GM12891 (cell line): ENCODE measurements at regions not wholly inside any gene's neighbourhood (a gene's known extent, or its start where the extent isn't known, plus 50 kb on each side); places are given as distances from the start of the nearest gene placed in this dataset.
"Not testable (repeated sequence)": the region's sequence is repeated elsewhere in the genome, so short reads cannot be mapped to it uniquely, and the experiment has no call there.

ENCODE experiments used
- DNase-seq: peaks from one replicate; pipeline ENCODE4 v3.0.0; 2011; ENCODE audit warnings: low spot score; ENCODE audit not compliant: insufficient read length
- FAIRE-seq: peaks from 2 replicates; lab custom pipeline; 2011; peaks lifted over from hg19 to GRCh38; lab: Jason Lieb, UNC

DNA sequence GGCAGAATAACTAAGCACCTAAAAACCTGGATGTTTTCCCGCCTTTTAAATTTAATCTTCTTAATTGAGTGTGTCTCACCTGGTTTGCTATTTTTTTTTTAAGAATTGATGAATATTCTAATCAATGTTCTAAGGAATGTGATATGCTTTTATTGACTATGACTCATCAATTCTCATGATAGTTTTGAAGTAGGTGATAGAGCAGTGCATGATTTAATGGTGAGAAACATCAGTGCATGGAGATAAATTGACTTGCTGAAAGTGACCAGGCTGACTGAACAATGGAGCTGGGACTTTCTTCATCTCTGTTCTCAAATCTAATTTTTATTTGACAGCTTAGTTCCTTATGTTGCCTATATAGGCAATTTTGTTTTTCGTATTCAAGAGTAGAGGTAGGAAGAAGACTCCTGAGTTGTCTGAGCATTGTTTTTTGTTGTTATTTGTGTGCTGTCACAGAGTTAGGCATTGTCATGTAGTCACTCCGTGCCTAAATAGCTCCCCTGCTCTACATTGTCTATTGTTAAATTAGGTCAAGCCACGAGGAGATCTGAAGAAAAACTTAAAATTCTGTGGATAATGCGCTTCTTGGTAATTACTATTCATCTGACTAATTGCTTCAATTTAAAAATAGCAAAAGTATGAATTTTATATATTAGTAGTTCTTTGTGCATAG lies 59.0 kb upstream of the NUTM2F start:
- not testable (repeated sequence) for DNase-seq
- FAIRE-seq: peak; percentile 40

DNA sequence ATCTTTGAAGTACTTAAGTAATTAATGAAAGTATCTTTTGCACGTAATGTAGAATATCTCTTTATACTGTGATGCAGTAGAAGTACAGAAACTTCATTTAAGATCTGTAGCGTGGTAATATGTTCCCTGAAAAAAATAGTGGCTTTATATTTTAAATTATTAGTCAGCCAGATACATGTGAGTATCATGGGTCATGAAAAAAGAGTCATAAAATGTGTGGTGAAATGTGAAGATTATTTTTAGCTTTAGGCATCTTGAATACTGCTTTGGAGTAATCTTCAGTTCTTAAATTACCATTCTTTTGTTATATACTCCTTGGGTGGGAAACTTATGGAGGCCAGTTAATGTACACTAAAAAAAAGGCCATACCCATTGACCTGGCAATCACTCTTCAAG lies 59.6 kb upstream of the NUTM2F start:
- not testable (repeated sequence) for FAIRE-seq, DNase-seq

DNA sequence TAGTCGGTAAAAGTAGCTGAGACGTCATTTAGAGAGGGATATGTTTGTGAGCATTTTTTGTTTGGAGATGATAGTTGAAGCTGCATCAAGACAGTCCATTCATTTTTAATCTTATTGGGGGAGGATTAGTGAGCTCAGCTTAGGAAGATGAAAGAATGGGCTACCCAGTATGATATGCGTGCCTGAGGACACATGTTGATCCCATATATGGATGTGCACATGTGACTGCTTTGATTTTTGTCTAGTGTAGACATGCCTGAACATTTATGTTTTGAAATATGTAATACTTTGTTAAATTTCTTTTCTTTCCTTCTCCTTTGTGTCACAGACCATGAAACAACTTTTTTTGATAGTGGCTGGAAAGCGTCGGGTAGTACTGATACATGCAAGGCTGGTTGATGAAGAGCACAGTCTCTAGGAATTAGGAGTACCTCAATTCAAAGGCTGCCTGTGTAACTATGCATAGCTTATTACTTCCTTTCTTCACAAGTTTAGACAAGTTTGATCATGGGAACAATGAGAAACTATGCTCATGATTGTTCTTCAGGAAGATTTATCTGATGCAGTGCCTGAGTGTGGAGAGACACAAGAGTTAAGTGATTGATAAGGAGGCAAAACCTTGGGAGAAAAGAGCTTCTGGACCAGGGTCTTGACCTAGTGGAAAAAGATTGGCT lies 62.1 kb upstream of the NUTM2F start:
- DNase-seq: not testable (repeated sequence)
- FAIRE-seq: peak; percentile 84

DNA sequence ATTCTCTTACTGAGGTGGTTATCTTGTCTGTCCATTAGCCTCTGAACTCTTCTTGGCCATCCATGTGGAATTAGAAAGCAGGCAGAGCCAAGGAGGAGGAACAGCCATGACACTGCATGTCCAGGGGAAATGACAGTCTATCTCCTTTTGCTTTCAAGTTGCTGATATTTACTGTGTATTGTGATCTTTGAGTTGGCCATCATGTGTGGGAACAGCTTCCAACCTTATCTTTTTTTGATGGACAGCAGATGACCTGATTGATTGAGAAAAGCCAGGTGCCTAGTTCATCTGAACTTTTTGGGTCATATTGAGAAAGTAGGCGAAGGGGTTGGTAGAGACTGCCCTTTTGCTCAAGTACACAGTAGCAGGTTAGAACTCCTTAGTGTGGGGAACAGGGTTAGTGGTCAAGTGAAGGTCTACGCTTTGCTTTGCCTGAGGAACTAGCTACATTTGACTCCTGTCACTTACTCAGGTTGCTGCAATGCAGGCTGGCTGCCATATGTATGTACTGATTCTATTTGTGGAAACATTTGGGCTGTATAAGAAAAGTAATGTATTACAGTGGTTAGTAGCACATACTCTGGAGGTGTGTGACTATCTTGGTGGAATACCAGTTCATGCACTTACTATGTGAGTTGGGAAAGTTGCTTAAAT lies 64.7 kb upstream of the NUTM2F start:
- DNase-seq: not testable (repeated sequence)
- peak; percentile 67 for FAIRE-seq

DNA sequence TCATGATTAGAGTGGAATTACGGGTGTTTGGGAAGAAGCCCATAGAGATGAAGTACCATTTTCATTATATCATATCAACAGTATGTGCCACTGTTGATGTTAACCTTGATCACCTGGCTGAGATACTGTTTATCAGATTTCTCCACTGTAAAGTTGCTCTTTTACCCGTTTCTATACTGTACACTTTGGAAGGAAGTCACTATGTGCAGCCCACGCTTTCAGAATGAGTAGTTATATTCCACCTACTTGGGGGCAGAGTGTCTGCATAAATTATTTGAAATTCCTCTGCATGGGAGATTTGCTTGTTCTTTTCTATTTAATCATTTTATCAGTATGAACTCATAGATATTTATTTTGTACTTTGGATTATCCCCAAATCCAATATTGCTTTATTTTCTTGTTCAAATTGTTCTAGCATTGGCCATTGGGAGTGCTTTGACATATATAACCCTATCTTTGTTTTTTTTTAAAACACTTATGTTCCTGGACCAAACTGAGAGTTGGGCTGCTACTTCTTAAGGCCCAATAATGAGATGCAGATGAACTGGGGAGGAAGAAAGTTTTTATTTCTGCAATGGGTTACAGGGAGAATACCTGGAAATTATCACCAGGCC lies 69.4 kb upstream of the NUTM2F start:
- peak; percentile 45 for FAIRE-seq
- not testable (repeated sequence) for DNase-seq

DNA sequence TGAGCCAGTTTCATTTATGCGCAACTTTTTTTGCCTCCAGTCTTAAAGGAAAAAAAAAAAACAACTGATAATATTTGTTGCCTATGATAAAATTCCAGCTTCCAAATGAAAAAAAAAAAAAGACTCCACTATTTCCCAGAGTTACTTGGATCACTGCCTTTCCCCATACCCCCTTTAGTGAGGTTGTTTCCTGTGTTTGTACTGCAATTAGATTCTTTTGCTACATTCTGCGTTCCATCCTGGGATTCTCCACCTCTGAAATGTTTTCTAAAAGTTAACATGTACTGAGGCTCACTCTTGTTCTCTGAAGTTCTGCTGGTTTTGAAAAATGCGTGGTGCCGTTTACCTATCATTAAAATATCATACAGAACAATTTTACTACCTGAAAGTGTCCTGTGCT lies 72.0 kb upstream of the NUTM2F start:
- DNase-seq, FAIRE-seq: not testable (repeated sequence)

DNA sequence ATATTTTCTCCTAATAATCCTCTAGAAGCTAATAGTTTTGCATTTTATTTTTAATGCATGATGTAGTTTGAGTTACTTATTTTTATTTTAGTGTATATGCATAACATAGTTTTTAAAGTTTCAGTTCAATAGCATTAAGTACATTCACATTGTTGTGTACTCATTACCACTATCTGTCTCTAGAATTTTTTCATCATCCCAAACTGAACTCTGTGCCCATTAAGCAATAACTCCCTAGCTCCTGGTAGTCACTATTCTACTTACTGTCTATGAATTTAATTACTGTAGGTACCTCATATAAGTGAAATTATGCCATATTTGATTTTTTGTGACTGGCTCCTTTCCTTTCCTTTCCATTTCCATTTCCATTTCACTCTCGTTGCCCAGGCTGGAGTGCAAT lies 74.4 kb upstream of the NUTM2F start:
- not testable (repeated sequence) for FAIRE-seq, DNase-seq

DNA sequence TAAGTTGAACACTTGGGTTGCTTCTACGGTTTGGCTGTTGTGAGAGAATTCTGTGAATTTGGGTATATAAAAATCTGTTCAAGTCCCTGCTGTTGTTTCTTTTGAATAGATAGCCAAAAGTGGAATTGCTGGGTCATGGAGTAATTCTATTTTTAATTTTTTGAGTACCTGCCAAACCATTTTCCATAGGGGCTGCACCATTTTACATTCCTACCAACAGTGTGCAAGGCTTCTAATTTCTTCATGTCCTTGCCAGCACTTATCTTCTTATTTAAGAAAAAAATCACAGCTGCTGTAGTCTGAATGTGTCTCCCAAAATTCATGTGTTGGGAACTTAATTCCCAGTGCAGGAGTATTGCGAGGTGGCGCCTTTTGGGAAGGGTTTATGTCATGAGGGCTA lies 75.1 kb upstream of the NUTM2F start:
- FAIRE-seq, DNase-seq: not testable (repeated sequence)

DNA sequence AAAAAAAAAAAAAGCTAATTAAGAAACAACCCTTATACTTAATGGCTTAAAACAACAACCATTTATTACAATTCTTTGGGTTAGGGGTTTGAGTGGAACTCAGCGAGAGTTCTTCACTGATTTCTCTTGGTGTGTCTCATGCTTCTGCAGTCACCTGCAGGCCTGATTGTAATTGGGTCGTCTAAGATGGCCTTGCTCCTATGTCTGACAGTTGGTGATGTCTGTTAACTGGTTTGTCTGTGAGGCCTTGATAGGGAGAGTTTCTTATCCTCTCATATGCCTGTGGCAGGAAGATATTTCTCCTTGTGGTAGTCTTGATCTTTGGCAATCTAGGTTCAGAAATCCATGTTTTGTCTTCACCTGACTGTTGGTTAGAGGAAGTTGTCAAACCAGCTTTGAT lies 85.2 kb upstream of the NUTM2F start:
- not testable (repeated sequence) for DNase-seq
- FAIRE-seq: peak; percentile 64

DNA sequence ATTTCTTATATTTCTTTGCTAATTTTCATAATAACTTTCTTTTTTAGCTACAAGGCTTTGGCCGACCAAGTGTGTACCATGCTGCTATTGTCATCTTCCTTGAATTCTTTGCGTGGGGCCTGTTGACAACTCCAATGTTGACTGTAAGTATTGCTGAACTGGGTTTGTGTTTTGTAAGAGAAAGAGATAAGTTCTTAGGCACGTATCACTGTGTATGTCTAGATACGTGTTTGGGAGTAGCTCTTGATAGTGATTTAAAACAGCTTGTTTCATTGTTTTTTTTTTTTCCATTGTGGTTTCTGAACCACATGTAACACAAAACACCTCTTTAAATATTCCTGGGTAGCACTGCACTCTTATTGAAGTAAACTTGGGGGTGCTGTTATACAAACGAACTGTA lies 86.7 kb upstream of the NUTM2F start:
- not testable (repeated sequence) for FAIRE-seq, DNase-seq

DNA sequence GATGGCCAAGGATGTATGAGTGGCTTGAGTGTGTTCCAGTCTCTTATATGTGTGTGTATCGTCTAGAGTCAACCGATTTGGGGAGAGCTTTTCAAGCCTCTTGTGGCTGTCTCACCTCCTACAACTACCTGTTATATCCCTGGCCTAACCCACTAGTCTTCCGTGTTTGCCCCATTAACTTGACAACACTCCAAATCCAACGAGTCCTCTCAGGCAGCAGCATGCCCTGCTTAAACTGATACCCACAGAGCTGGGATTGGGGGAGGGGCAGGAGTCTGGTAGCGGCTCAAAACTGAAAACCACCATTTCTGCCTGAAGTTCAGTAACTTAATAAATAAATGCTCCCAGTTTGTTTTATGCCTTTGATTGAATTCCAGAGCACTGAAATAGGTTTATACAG lies 91.7 kb upstream of the NUTM2F start:
- FAIRE-seq, DNase-seq: not testable (repeated sequence)

DNA sequence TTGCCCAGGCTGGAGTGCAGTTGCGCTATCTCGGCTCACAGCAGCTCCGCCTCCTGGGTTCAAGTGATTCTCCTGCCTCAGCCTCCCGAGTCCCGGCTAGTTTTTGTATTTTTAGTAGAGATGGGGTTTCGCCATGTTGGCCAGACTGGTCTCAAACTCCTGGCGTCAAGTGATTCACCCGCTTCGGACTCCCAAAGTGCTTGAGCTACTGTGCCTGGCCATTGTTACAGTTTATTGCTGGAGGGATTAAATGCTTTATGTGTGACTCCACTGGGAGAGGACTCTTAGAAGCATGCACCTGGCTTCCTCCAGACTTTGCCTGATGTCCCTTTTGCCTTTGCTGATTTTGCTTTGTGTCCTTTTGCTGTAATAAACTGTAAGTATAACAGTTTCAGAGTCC lies 93.5 kb upstream of the NUTM2F start:
- not testable (repeated sequence) for FAIRE-seq, DNase-seq

DNA sequence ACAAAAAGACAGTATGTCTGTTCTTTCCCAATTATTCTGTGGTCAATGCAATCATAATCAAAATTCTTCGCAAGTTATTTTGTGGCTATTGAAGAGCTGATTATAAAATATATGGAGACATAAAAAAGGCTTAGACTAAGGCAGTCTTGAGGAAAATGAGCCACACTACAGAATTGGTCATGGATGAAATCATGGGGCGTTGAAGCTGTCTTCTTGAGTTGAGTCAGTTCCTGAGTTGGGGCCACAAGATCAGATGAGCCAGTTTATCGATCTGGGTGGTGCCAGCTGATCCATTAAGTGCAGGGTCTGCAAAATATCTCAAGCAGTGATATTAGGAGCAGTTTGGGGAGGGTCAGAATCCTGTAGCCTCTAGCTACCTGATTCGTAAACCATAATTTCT lies 96.9 kb upstream of the NUTM2F start:
- peak; percentile 43 for FAIRE-seq
- not testable (repeated sequence) for DNase-seq

DNA sequence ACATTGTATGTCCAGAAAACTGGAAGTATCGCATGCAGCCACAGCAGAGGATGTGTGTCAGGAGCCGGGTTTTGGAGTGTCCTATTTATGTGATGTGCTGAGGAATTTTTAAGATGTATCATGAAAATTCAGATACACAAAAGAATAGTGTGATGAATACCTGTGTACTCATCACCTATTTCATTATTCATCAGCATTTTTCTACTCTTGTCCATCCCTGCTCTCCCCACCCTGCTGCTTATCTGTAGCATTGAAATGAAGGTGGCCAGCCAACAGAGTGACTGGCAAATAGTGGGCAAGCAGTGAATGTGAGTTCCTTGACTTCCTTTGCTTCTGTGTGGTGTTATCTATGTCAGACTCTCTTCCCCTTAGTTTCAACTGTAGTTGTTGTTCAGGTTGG lies 108.7 kb upstream of the NUTM2F start:
- FAIRE-seq: not testable (repeated sequence)

DNA sequence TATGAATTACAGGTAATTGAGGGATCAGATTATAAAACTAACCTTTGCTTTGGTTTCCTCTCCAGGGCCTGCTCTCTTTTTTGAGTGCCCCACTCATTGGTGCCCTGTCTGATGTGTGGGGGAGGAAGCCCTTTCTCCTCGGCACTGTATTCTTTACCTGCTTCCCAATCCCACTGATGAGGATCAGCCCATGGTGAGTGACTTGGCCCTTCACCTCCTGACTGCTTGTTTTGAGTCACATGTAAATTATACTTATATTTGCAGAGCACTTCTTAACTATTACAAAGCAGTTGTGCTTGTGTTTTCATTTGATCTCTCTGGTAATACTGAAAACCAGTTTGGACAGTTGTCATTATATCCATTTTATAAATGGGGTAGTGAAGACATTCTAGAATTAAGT lies 109.9 kb upstream of the NUTM2F start:
- FAIRE-seq, DNase-seq: not testable (repeated sequence)

More for the DNA sequence above, 108.7 kb upstream of the NUTM2F start:
- DNase-seq: not testable (repeated sequence)

DNA sequence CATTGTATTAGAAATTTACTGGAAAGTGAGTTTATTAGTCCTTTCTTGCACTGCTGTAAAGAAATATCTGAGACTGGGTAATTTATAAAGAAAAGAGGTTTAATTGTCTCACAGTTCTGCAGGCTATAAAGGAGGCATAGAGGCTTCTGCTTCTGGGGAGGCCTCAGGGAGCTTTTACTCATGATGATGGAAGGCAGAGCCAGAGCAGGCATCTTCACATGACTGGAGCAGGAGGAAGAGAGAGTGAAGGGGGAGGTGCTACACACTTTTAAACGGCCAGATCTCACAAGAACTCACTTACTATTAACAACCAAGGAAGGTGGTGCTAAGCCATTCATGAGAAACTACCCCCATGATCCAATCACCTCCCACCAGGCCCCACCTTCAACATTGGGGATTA lies 112.7 kb upstream of the NUTM2F start:
- not testable (repeated sequence) for FAIRE-seq, DNase-seq
